A673 (cell line): ENCODE measurements at regions not wholly inside any gene's neighbourhood (a gene's known extent, or its start where the extent isn't known, plus 50 kb on each side); places are given as distances from the start of the nearest gene placed in this dataset.

ENCODE experiments used
- BruUV-seq: library from RNA; stranded (reverse); fragments of 400-500 nt; replicated peaks from 2 replicates; lab custom pipeline; 2021; lab: Mats Ljungman, UMichigan
- CTCF ChIA-PET: fragments of 300-600 bp; sonication (Branson Sonifier 250); formaldehyde crosslinking; loops from one replicate; lab custom pipeline; 2022; ENCODE audit warnings: antibody characterized with exemption; lab: Charles Lee
- POLR2A ChIA-PET: fragments of 300-600 bp; sonication (Branson Sonifier 250); formaldehyde crosslinking; loops from one replicate; lab custom pipeline; 2022; ENCODE audit warnings: antibody characterized with exemption; ENCODE audit not compliant: low non-redundant PET; lab: Charles Lee
- DNase-seq: peaks from one replicate; pipeline ENCODE4 v3.0.0-alpha.2; 2015; ENCODE audit warnings: low spot score
- H3K27ac ChIP-seq: fragments of 200-600 bp; sonication (generic); 2 replicates; pipeline ENCODE4 v1.5.1; 2016; ENCODE audit warnings: mixed run types, low read depth, mild to moderate bottlenecking, mixed read lengths, antibody characterized with exemption, low read length; ENCODE audit not compliant: poor library complexity, severe bottlenecking
- H3K27me3 ChIP-seq: fragments of 200-600 bp; sonication (generic); replicated peaks from 2 replicates; pipeline ENCODE4 v1.6.1; 2017; ENCODE audit warnings: mixed run types, low read depth, mild to moderate bottlenecking, mixed read lengths, antibody characterized with exemption, low read length; ENCODE audit not compliant: insufficient read depth, poor library complexity
- H3K36me3 ChIP-seq: fragments of 200-600 bp; sonication (generic); 2 replicates; pipeline ENCODE4 v1.6.1; 2016; ENCODE audit warnings: mixed run types, mild to moderate bottlenecking, mixed read lengths, antibody characterized with exemption, low read length; ENCODE audit not compliant: insufficient read depth, poor library complexity, severe bottlenecking
- H3K4me1 ChIP-seq: fragments of 200-600 bp; sonication (generic); 2 replicates; pipeline ENCODE4 v1.6.1; 2017; ENCODE audit warnings: mixed run types, mild to moderate bottlenecking, mixed read lengths, antibody characterized with exemption, low read length; ENCODE audit not compliant: insufficient read depth, poor library complexity, severe bottlenecking
- H3K4me3 ChIP-seq: fragments of 200-600 bp; sonication (generic); 2 replicates; pipeline ENCODE4 v1.5.1; 2016; ENCODE audit warnings: low read depth, mixed run types, mild to moderate bottlenecking, mixed read lengths, low read length; ENCODE audit not compliant: poor library complexity, severe bottlenecking
- H3K9me3 ChIP-seq: fragments of 200-600 bp; sonication (generic); 2 replicates; pipeline ENCODE4 v1.6.1; 2016; ENCODE audit warnings: mixed run types, low read depth, mild to moderate bottlenecking, mixed read lengths, antibody characterized with exemption, low read length; ENCODE audit not compliant: poor library complexity, severe bottlenecking
- CTCF ChIP-seq: fragments of 300-800, 200-600 bp; sonication (generic); conservative IDR thresholded peaks from 2 replicates; pipeline ENCODE4 v1.5.1; 2017; ENCODE audit warnings: low read depth, mild to moderate bottlenecking, antibody characterized with exemption, low read length, moderate library complexity, mixed read lengths
- EZH2 ChIP-seq: fragments of 200-600 bp; sonication (generic); IDR thresholded peaks from 2 replicates; pipeline ENCODE4 v1.6.1; 2017; ENCODE audit warnings: borderline replicate concordance, low read depth, mild to moderate bottlenecking, mixed read lengths, antibody characterized with exemption, low read length; ENCODE audit not compliant: poor library complexity, severe bottlenecking
- intact Hi-C: fragments of 100-400 bp; cut with micrococcal nuclease; formaldehyde crosslinking; loops from one replicate; pipeline ENCODE4 v1.10.0; 2022; ENCODE audit not compliant: unreplicated experiment

- no TSS peak for BruUV-seq
- CTCF ChIA-PET: no interaction called here
- POLR2A ChIA-PET: no interaction called here
- no peaks in the 10 kb centered on the region for H3K4me1 ChIP-seq
- DNase-seq: no peak
- H3K9me3 ChIP-seq: no peaks in the 10 kb centered on the region
- no peaks in the 10 kb centered on the region for H3K27me3 ChIP-seq
- H3K4me3 ChIP-seq: no peak overlapping the region
- no peaks in the 10 kb centered on the region for H3K36me3 ChIP-seq
- TF ChIP-seq EZH2 (no peak), CTCF (no peak)
- H3K27ac ChIP-seq: no peak overlapping the region
- intact Hi-C loops: no loop called here
Observed at GRCh38 chr12:98343002-98343567, 172.3 kb upstream of the TMPO start.

DNA sequence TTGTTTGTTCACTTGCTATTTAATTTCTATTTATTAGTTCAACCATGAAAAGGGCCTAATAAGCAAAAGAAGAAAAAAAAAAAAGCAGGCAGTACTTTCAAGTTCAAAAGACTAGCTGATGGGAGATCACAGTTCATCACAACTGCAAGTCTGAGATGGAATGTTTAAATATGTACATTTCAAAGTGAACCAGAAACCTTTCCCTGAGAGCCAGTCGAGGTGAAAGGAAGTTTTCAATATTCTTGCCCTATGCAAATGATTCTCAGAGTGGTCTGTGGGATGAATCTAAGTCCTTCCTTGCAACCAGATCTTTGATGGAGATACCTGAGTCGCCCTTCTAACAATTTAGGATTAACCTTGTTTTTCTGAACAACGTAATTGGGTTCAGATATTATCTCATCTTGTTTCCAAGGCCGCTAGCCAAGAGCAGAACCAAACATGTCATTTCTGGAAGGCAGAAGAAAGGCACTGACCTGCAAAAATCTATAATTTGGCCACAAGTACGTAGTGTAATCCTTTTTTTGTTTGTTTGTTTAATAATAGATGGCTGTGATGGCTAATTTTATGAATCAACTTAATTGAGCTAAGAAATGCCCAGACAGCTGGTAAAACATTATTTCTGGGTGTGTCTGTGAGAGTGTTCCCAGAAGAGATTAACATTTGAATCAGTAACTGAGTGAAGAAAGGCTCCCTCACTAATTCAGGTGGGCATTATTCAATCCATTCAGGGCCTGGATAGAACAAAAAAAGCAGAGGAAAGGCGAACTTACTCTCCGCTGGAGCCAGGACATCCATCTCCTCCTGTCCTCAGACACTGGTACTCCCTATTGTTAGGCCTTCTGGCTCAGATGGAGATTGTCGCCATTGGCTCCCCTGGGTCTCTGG is 171.1 kb upstream of the TMPO start:
- no peaks in the 10 kb centered on the region for H3K4me1 ChIP-seq
- no TSS peak for BruUV-seq
- DNase-seq: no peak
- no peak for TF ChIP-seq CTCF
- TF ChIP-seq EZH2: no peak
- intact Hi-C loops: no loop called here
- no peaks in the 10 kb centered on the region for H3K9me3 ChIP-seq
- H3K36me3 ChIP-seq: no peaks in the 10 kb centered on the region
- CTCF ChIA-PET: no interaction called here
- POLR2A ChIA-PET: no interaction called here
- no peak overlapping the region for H3K4me3 ChIP-seq
- no peaks in the 10 kb centered on the region for H3K27me3 ChIP-seq
- H3K27ac ChIP-seq: no peak overlapping the region

GRCh38 chr12:98345308-98345876 is 170.0 kb upstream of the TMPO start:
- H3K4me1 ChIP-seq: no peaks in the 10 kb centered on the region
- no peaks in the 10 kb centered on the region for H3K36me3 ChIP-seq
- no peak for DNase-seq
- intact Hi-C loops: no loop called here
- H3K27ac ChIP-seq: no peak overlapping the region
- ChIA-PET POLR2A (no interaction called here), CTCF (no interaction called here)
- BruUV-seq: no TSS peak
- no peak overlapping the region for H3K4me3 ChIP-seq
- TF ChIP-seq CTCF (no peak), EZH2 (no peak)
- no peaks in the 10 kb centered on the region for H3K27me3 ChIP-seq
- H3K9me3 ChIP-seq: no peaks in the 10 kb centered on the region
